Ovary (tissue), 7 donors: ENCODE measurements at regions not wholly inside any gene's neighbourhood (a gene's known extent, or its start where the extent isn't known, plus 50 kb on each side); places are given as distances from the start of the nearest gene placed in this dataset.

ENCODE experiments used
- DNase-seq, 5 donors: peaks; one replicate each; pipeline ENCODE4 v3.0.0-alpha.2; 2019 to 2020
- H3K27ac ChIP-seq, 2 donors: fragments of 200-600 bp; one replicate each; pipeline versions ENCODE4 v1.5.1 to v1.8.0; 2019 to 2022
- H3K27me3 ChIP-seq: fragments of 200-600 bp; one replicate; pipeline ENCODE4 v1.8.0; 2022
- H3K36me3 ChIP-seq: fragments of 200-600 bp; sonication (generic); one replicate; pipeline ENCODE4 v1.5.1; 2019
- H3K4me1 ChIP-seq: one replicate; pipeline ENCODE4 v1.8.1; 2013; ENCODE audit warnings: mild to moderate bottlenecking, moderate library complexity; ENCODE audit not compliant: insufficient read depth
- H3K4me3 ChIP-seq: fragments of 200-600 bp; sonication (generic); one replicate; pipeline ENCODE4 v1.5.1; 2017
- H3K9me3 ChIP-seq, 2 donors: fragments of 200-600 bp in 1 of 2; sonication (generic) in 1 of 2; one replicate each; pipeline versions ENCODE4 v1.5.1 to v1.8.1; 2013 to 2019; ENCODE audit warnings: mild to moderate bottlenecking in 1 of 2, moderate library complexity in 1 of 2
- EP300 ChIP-seq: sonication (generic); formaldehyde crosslinking; IDR thresholded peaks from one replicate; pipeline ENCODE4 v1.6.1; 2017; ENCODE audit warnings: antibody characterized with exemption
- POLR2A ChIP-seq: fragments of 450-650 bp; IDR thresholded peaks from one replicate; pipeline ENCODE4 v1.6.1; 2017; ENCODE audit warnings: antibody characterized with exemption, mild to moderate bottlenecking, moderate library complexity
- WGBS, 3 donors: extraction: QIAGEN DNeasy Blood & Tissue Kit in 1 of 3; methylation state at CpG; one replicate each; pipeline versions ENCODE4 v1.1.5 to v1.1.7; 2013 to 2017; 5-methylcytosine and 5-hydroxymethylcytosine counted together
- intact Hi-C, 4 donors: fragments of 100-400 bp; cut with DNase I; formaldehyde crosslinking; loops; one replicate each; pipeline versions ENCODE4 v1.11.0 to v1.15.1; 2022 to 2023
- TF ChIP-seq, protein P1 (sequence below), 3 donors: fragments of 450-650 bp in 2 of 3; fragments of 200-600 bp in 1 of 3; IDR thresholded peaks; one replicate each; pipeline versions ENCODE4 v1.5.1 to v1.8.0; 2016 to 2022; ENCODE audit warnings: antibody characterized with exemption in 3 of 3, mild to moderate bottlenecking in 1 of 3
- donor health status: DM: no; HTN: no; CAD: no; lungs with moderate emphysema.
- donor health status: DM: no; HTN: no; CAD: no.
- donor health status: Bipolar disorder and iron deficiency.
- donor health status: DM: no; HTN: no; CAD: no.
- donor health status: DM: yes; HTN: yes; CAD: no.

DNA sequence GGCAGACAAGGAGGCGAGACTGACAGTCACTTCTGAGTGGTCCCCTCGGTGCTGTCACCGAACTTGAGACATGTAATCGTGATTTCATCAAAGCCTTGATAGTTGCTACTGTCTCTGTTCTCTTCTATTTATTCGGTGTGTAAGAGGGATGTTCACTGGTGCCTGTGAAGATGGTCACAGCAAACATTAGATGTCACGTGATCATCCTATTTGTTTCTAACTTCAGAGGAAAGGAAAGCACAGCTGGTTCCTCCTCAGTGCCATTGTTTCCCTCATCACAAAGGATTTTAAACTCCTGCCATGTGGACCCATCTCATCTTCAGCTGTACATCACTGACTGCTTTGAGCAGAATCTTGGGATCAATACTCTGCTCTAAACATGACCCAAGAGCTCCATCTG lies 73.1 kb upstream of the CLMP start:
- Histone ChIP-seq H3K9me3 (no peaks in the 10 kb centered on the region), H3K4me1 (peaks cover 3% of the 10 kb centered on the region), H3K27ac (no peak overlapping the region), H3K4me3 (no peak overlapping the region), H3K36me3 (no peaks in the 10 kb centered on the region), H3K27me3 (no peaks in the 10 kb centered on the region)
- WGBS, 3 donors, result 44 to 57% (median 46%) methylated on average over 6 of the region's 6 CpGs
- DNase-seq, result no peak
- TF ChIP-seq POLR2A (no peak), EP300 (no peak)
- TF ChIP-seq, protein P1, sequence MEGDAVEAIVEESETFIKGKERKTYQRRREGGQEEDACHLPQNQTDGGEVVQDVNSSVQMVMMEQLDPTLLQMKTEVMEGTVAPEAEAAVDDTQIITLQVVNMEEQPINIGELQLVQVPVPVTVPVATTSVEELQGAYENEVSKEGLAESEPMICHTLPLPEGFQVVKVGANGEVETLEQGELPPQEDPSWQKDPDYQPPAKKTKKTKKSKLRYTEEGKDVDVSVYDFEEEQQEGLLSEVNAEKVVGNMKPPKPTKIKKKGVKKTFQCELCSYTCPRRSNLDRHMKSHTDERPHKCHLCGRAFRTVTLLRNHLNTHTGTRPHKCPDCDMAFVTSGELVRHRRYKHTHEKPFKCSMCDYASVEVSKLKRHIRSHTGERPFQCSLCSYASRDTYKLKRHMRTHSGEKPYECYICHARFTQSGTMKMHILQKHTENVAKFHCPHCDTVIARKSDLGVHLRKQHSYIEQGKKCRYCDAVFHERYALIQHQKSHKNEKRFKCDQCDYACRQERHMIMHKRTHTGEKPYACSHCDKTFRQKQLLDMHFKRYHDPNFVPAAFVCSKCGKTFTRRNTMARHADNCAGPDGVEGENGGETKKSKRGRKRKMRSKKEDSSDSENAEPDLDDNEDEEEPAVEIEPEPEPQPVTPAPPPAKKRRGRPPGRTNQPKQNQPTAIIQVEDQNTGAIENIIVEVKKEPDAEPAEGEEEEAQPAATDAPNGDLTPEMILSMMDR (IDR thresholded peaks at IDR 0.05), result no peak
- intact Hi-C loops, result no loop called here

DNA sequence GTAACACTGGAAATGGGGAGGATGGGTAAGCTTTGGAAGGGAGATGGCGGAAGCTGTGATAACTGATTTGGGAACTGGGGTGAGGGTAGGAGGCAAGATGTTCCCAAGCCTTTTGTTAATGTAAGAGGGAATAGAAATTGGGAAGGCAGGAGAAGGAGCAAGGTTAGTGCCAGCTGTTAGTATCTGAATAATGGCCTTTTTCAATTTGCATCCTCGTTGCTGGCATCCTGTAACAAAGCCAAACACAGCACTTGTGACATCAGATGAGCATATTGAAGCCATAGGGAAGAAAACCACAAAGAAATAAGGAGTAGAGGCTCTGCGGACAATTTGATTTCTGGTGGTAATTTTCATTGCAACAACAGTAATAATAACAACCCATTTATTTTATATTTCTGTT lies 70.9 kb upstream of the CLMP start:
- intact Hi-C loops, result no loop called here

DNA sequence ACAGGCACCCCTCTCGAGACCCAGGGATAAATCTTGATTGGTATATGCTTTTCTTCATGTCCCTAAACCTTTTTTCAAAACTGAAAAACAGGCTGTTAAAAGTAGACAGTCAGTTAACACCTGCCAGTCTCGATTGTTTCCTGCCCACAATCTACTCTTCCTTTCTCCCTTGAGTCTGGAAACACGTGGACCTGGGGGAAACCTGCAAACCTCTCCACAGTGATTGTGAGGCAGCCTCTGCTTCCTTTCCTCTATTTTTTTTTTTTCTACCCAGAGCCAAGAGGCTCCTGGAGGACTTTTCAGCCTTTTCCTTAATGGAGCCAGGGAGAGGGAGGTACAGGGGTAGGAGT lies 69.4 kb upstream of the CLMP start:
- H3K27me3 ChIP-seq, result no peaks in the 10 kb centered on the region
- H3K36me3 ChIP-seq, result no peaks in the 10 kb centered on the region
- peaks cover 3% of the 10 kb centered on the region for H3K4me1 ChIP-seq
- H3K27ac ChIP-seq, result no peak overlapping the region
- WGBS, 3 donors, result 68 to 79% (median 77%) methylated on average over 3 of the region's 3 CpGs
- no peak for DNase-seq
- H3K4me3 ChIP-seq, result no peak overlapping the region
- no peaks in the 10 kb centered on the region for H3K9me3 ChIP-seq
- TF ChIP-seq EP300, result no peak
- TF ChIP-seq POLR2A, result no peak
- TF ChIP-seq, protein P1 (IDR thresholded peaks at IDR 0.05), result no peak
- intact Hi-C loops, result no loop called here

More for the DNA sequence above, 70.9 kb upstream of the CLMP start:
- H3K4me3 ChIP-seq, result no peak overlapping the region
- H3K9me3 ChIP-seq, result no peaks in the 10 kb centered on the region
- H3K4me1 ChIP-seq, result peaks cover 3% of the 10 kb centered on the region
- DNase-seq, result no peak
- no peak overlapping the region for H3K27ac ChIP-seq
- TF ChIP-seq EP300, result no peak
- TF ChIP-seq, protein P1 (IDR thresholded peaks at IDR 0.05), result no peak
- no peak for TF ChIP-seq POLR2A
- H3K36me3 ChIP-seq, result no peaks in the 10 kb centered on the region
- 74 to 87% (median 81%) methylated on average over 3 of the region's 3 CpGs for WGBS, 3 donors
- H3K27me3 ChIP-seq, result no peaks in the 10 kb centered on the region

DNA sequence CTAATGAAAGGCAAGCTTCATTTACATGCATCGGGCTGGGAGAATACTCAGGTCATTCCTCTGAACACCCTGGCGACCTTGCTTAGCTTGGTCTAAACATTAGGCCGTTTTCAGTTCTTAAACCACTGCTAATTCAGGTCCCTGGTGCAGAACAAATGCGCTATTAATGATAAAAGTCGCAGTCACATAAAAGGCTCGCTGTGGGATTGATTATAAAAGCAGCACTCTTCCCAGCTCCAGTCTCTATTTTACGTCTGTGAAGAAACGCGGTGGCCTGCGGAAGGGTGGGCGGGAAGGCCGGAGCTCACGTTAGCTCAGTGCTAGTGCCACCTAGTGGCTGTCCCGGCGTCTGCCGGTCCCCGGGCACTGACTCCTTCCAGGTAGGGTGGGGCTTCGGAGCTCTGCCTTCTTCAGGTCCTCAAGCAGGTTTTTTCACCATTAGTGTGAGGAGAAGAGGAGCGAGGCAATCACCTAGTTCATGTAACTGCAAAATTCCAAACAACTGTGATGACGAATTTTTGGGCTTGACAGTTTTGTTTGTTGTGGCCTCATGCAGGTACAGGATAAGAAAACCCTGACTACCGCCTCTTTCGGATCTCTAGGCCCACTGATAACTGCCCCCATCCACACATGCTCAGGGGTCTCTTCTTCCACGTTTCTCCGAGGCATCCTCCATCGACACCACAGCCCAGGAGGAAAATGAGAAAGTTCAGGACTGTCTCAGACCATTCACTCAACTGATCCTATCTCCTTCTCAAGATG lies 66.5 kb upstream of the CLMP start:
- H3K9me3 ChIP-seq, result no peaks in the 10 kb centered on the region
- no peak overlapping the region for H3K4me3 ChIP-seq
- peak; percentile 70 to 87 (median 81) for DNase-seq
- 11 to 18% (median 13%) methylated on average over 25 of the region's 25 CpGs for WGBS, 3 donors
- TF ChIP-seq EP300 (no peak), POLR2A (no peak)
- TF ChIP-seq, protein P1 (IDR thresholded peaks at IDR 0.05), result peak; percentile 41 to 82 (median 63)
- no peaks in the 10 kb centered on the region for H3K36me3 ChIP-seq
- H3K27me3 ChIP-seq, result no peaks in the 10 kb centered on the region
- intact Hi-C loops, result no loop called here
- H3K4me1 ChIP-seq, result no peaks in the 10 kb centered on the region
- H3K27ac ChIP-seq, result no peak overlapping the region
